ENCODE measurements at regions not wholly inside any gene's neighbourhood (a gene's known extent, or its start where the extent isn't known, plus 50 kb on each side); places are given as distances from the start of the nearest gene placed in this dataset.

DNA sequence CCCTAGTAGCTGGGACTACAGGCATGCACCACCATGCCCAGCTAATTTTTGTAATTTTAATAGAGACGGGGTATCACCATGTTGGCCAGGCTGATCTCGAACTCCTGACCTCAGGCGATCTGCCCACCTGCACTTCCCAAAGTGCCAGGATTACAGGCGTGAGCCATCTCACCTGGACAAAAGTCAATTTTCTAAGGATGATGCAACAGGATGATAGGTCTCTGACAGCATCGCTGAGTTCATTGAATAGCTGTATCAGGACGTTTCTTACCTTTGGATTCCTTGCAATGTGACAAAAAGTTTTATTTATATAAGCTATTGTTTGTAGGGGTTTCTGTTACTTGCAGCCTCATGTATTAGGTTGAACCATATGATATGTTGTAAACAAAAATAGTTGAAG is 55.5 kb upstream of the PCED1B start:
- no peak for DNase-seq
- no peak overlapping the region for H3K27ac ChIP-seq (ENCODE audit: low read depth in 1 of 2, low read length in 2 of 2)
- H3K27ac Mint-ChIP-seq, result no peak overlapping the region
- no peak for TF ChIP-seq CTCF (IDR thresholded peaks at IDR 0.05)
- H3K9me3 ChIP-seq (replicated peaks in 1 of 2; ENCODE audit: control insufficient read depth in 1 of 2, insufficient read depth in 1 of 2, low read length in 2 of 2), result no peaks in the 10 kb centered on the region
- no peak overlapping the region for H2AFZ ChIP-seq (ENCODE audit: insufficient read depth, low read depth, low read length, poor library complexity, severe bottlenecking)
- H3K4me3 ChIP-seq (replicated peaks in 1 of 3; ENCODE audit: low read depth in 2 of 3, low read length in 3 of 3), result no peak overlapping the region
- intact Hi-C loops (cut with micrococcal nuclease), result loop anchor here in 1 of 2 donors (10.0 kb wide), 1 partner anchor 899 kb away; no protein-coding TSS in a partner anchor
- H3K27me3 ChIP-seq (ENCODE audit: control insufficient read depth in 2 of 2, insufficient read depth in 2 of 2, low read length in 2 of 2), result no peaks in the 10 kb centered on the region
- H3K27me3 Mint-ChIP-seq (ENCODE audit: low read depth in 3 of 3), result peaks cover 2 to 3% (median 3%) of the 10 kb centered on the region in 3 donors
- H3K4me1 Mint-ChIP-seq, result peaks cover 3% of the 10 kb centered on the region
- H3K36me3 Mint-ChIP-seq, result no peaks in the 10 kb centered on the region
- no peaks in the 10 kb centered on the region for H3K4me1 ChIP-seq (ENCODE audit: control insufficient read depth in 1 of 2, insufficient read depth in 2 of 2, low read length in 2 of 2)
- no peak overlapping the region for H3K4me3 Mint-ChIP-seq
- no peak overlapping the region for H3K9ac ChIP-seq (ENCODE audit: insufficient read depth, low read length, poor library complexity, severe bottlenecking)
- H3K36me3 ChIP-seq (replicated peaks in 1 of 2; ENCODE audit: control insufficient read depth in 1 of 2, insufficient read depth in 2 of 2, low read length in 2 of 2), result no peaks in the 10 kb centered on the region
- 96% methylated on average over 6 of the region's 6 CpGs for WGBS (ENCODE audit: insufficient coverage)
- no peaks in the 10 kb centered on the region for H4K20me1 ChIP-seq (ENCODE audit: insufficient read depth, low read length)
- H3K79me2 ChIP-seq (ENCODE audit: insufficient read depth, low read length), result no peaks in the 10 kb centered on the region
- H3K4me2 ChIP-seq (replicated peaks; ENCODE audit: extremely low read depth, low read length, poor library complexity, severe bottlenecking), result no peak overlapping the region
- H3K9me3 Mint-ChIP-seq, result no peaks in the 10 kb centered on the region

- no peaks in the 10 kb centered on the region for H3K9me3 Mint-ChIP-seq
- Histone ChIP-seq H4K20me1 (ENCODE audit: insufficient read depth, low read length) (no peaks in the 10 kb centered on the region), H3K36me3 (replicated peaks in 1 of 2; ENCODE audit: control insufficient read depth in 1 of 2, insufficient read depth in 2 of 2, low read length in 2 of 2) (no peaks in the 10 kb centered on the region), H2AFZ (ENCODE audit: insufficient read depth, low read depth, low read length, poor library complexity, severe bottlenecking) (no peak overlapping the region), H3K9ac (ENCODE audit: insufficient read depth, low read length, poor library complexity, severe bottlenecking) (no peak overlapping the region), H3K9me3 (replicated peaks in 1 of 2; ENCODE audit: control insufficient read depth in 1 of 2, insufficient read depth in 1 of 2, low read length in 2 of 2) (no peaks in the 10 kb centered on the region), H3K4me2 (replicated peaks; ENCODE audit: extremely low read depth, low read length, poor library complexity, severe bottlenecking) (no peak overlapping the region), H3K27me3 (ENCODE audit: control insufficient read depth in 2 of 2, insufficient read depth in 2 of 2, low read length in 2 of 2) (no peaks in the 10 kb centered on the region), H3K79me2 (ENCODE audit: insufficient read depth, low read length) (no peaks in the 10 kb centered on the region), H3K4me3 (replicated peaks in 1 of 3; ENCODE audit: low read depth in 2 of 3, low read length in 3 of 3) (no peak overlapping the region), H3K4me1 (ENCODE audit: control insufficient read depth in 1 of 2, insufficient read depth in 2 of 2, low read length in 2 of 2) (no peaks in the 10 kb centered on the region), H3K27ac (ENCODE audit: low read depth in 1 of 2, low read length in 2 of 2) (no peak overlapping the region)
- no peak for DNase-seq
- peaks cover 0 to 3% (median 3%) of the 10 kb centered on the region in 3 donors for H3K27me3 Mint-ChIP-seq (ENCODE audit: low read depth in 3 of 3)
- no peaks in the 10 kb centered on the region for H3K36me3 Mint-ChIP-seq
- no CpG with 5 or more reads among the region's 2 CpGs for WGBS (ENCODE audit: insufficient coverage)
- intact Hi-C loops (cut with micrococcal nuclease), result loop anchor here in 1 of 2 donors (10.0 kb wide), 1 partner anchor 900 kb away; no protein-coding TSS in a partner anchor
- H3K4me3 Mint-ChIP-seq, result no peak overlapping the region
- H3K27ac Mint-ChIP-seq, result no peak overlapping the region
- peaks cover 3% of the 10 kb centered on the region for H3K4me1 Mint-ChIP-seq
- no peak for TF ChIP-seq CTCF (IDR thresholded peaks at IDR 0.05)
Measured at GRCh38 chr12:47024463-47024862, 55.0 kb upstream of the PCED1B start.

Data from CD14-positive monocyte (primary cell).